Loucy (cell line): ENCODE measurements at regions not wholly inside any gene's neighbourhood (a gene's known extent, or its start where the extent isn't known, plus 50 kb on each side); places are given as distances from the start of the nearest gene placed in this dataset.

Experiments used
- H2AFZ ChIP-seq: fragments of 200-600 bp; sonication (generic); 2 replicates; pipeline ENCODE4 v1.6.0; 2016; ENCODE audit warnings: antibody characterized with exemption, mild to moderate bottlenecking, low read length, moderate library complexity
- H3F3A ChIP-seq: fragments of 200-600 bp; 2 replicates; pipeline ENCODE4 v1.6.0; 2016; ENCODE audit warnings: antibody characterized with exemption, low read depth, mild to moderate bottlenecking
- H3K27me3 ChIP-seq: fragments of 200-600 bp; sonication (generic); 2 replicates; pipeline ENCODE4 v1.6.1; 2014; ENCODE audit warnings: low read length, mild to moderate bottlenecking; ENCODE audit not compliant: insufficient read depth, poor library complexity, severe bottlenecking
- H3K36me3 ChIP-seq: fragments of 200-600 bp; sonication (generic); 2 replicates; pipeline ENCODE4 v1.6.1; 2016; ENCODE audit warnings: low read length; ENCODE audit not compliant: insufficient read depth
- H3K4me1 ChIP-seq: fragments of 200-600 bp; sonication (generic); 2 replicates; pipeline ENCODE4 v1.5.1; 2014; ENCODE audit warnings: low read length, mild to moderate bottlenecking; ENCODE audit not compliant: insufficient read depth, poor library complexity, severe bottlenecking
- H3K4me2 ChIP-seq: fragments of 200-600 bp; sonication (generic); 2 replicates; pipeline ENCODE4 v1.6.0; 2014; ENCODE audit warnings: antibody characterized with exemption, low read length, low read depth, mild to moderate bottlenecking; ENCODE audit not compliant: poor library complexity, severe bottlenecking
- H3K4me3 ChIP-seq: fragments of 200-600 bp; sonication (generic); 2 replicates; pipeline ENCODE4 v1.5.1; 2014; ENCODE audit warnings: low read length, mild to moderate bottlenecking, mixed read lengths; ENCODE audit not compliant: poor library complexity, severe bottlenecking
- H3K79me2 ChIP-seq: fragments of 200-600 bp; sonication (generic); 2 replicates; pipeline ENCODE4 v1.6.1; 2014; ENCODE audit warnings: low read length; ENCODE audit not compliant: insufficient read depth
- H3K9ac ChIP-seq: fragments of 200-600 bp; sonication (generic); 2 replicates; pipeline ENCODE4 v1.6.0; 2014; ENCODE audit warnings: mild to moderate bottlenecking, low read depth, low read length, moderate library complexity; ENCODE audit not compliant: poor library complexity, severe bottlenecking
- H3K9me2 ChIP-seq: fragments of 200-600 bp; sonication (generic); replicated peaks from 2 replicates; pipeline ENCODE4 v1.6.1; 2016; ENCODE audit warnings: low read depth, low read length, mixed read lengths
- H3K9me3 ChIP-seq: fragments of 200-600 bp; sonication (generic); 2 replicates; pipeline ENCODE4 v1.6.1; 2014; ENCODE audit warnings: mild to moderate bottlenecking, antibody characterized with exemption, low read length, low read depth; ENCODE audit not compliant: insufficient read depth
- H4K20me1 ChIP-seq: fragments of 200-600 bp; sonication (generic); 2 replicates; pipeline ENCODE4 v1.6.0; 2014; ENCODE audit warnings: antibody characterized with exemption, low read length, mild to moderate bottlenecking; ENCODE audit not compliant: insufficient read depth, poor library complexity, severe bottlenecking
- EZH2phosphoT487 ChIP-seq: fragments of 200-600 bp; IDR thresholded peaks from 2 replicates; pipeline ENCODE4 v1.6.1; 2018; ENCODE audit warnings: antibody characterized with exemption, mild to moderate bottlenecking, moderate library complexity, borderline replicate concordance
- TF ChIP-seq, protein P1 (sequence below): fragments of 200-600 bp; sonication (generic); conservative IDR thresholded peaks from 2 replicates; pipeline ENCODE4 v1.5.1; 2014; ENCODE audit warnings: mild to moderate bottlenecking, antibody characterized with exemption, low read length

DNA sequence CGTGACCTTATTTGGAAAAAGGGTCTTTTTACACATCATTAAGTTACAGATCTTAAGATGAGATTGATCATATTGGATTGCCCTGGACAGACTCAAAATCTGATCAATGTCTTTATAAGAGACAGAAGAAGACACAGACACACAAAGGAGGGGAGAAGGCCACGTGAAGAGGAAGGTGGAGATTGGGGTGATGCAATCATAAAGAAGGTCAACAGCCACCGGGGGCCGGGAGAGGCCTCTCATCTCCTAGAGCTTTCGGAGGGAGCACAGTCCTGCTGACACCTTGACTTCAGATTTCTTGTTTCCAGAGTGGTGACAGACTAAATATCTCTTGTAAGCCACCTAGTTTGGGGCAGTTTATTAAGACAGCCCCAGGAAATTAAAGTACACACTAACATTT lies 204.6 kb upstream of the CSF3R start:
- H4K20me1 ChIP-seq: no peaks in the 10 kb centered on the region

DNA sequence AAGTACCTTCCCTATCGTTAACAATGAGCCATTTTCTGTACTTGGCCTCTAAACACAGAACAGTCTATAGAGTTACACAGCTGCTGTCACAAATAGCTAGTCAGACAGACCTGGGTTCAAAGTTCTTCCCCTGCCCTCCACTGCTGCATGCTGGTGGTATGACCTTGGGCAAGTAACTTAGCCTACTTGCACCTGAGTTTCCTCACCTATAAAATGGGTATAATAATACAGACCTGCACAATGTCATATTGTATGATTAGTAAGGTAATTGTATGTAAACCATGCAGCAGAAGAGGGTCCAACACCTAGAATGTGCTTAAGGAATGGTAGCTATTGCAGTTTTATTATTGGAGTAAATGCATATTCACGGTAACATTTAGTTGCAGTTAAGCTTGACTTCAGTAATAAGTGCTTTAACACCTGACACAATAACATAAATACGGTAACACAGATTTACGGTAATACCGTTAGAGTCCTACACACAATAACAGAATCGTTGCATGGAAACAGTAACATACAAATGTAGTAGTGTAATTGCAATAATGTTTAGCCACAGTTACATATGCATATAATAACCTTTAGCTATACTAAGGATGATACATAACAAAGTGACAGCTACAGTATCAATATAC lies 193.3 kb upstream of the CSF3R start:
- H3K9me3 ChIP-seq: no peaks in the 10 kb centered on the region
- no peaks in the 10 kb centered on the region for H3K4me1 ChIP-seq
- no peak overlapping the region for H3K9ac ChIP-seq
- no peaks in the 10 kb centered on the region for H3K79me2 ChIP-seq
- H3K36me3 ChIP-seq: no peaks in the 10 kb centered on the region
- no peaks in the 10 kb centered on the region for H3K27me3 ChIP-seq
- no peak overlapping the region for H2AFZ ChIP-seq
- H3K4me3 ChIP-seq: no peak overlapping the region
- H4K20me1 ChIP-seq: no peaks in the 10 kb centered on the region
- no peak overlapping the region for H3K4me2 ChIP-seq
- TF ChIP-seq EZH2phosphoT487: no peak
- TF ChIP-seq, protein P1, sequence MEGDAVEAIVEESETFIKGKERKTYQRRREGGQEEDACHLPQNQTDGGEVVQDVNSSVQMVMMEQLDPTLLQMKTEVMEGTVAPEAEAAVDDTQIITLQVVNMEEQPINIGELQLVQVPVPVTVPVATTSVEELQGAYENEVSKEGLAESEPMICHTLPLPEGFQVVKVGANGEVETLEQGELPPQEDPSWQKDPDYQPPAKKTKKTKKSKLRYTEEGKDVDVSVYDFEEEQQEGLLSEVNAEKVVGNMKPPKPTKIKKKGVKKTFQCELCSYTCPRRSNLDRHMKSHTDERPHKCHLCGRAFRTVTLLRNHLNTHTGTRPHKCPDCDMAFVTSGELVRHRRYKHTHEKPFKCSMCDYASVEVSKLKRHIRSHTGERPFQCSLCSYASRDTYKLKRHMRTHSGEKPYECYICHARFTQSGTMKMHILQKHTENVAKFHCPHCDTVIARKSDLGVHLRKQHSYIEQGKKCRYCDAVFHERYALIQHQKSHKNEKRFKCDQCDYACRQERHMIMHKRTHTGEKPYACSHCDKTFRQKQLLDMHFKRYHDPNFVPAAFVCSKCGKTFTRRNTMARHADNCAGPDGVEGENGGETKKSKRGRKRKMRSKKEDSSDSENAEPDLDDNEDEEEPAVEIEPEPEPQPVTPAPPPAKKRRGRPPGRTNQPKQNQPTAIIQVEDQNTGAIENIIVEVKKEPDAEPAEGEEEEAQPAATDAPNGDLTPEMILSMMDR: no peak
- H3K9me2 ChIP-seq: no peaks in the 10 kb centered on the region
- no peaks in the 10 kb centered on the region for H3F3A ChIP-seq

More for the DNA sequence above, 204.6 kb upstream of the CSF3R start:
- Histone ChIP-seq H3K79me2 (no peaks in the 10 kb centered on the region), H3K4me2 (no peak overlapping the region), H2AFZ (no peak overlapping the region), H3K9me3 (no peaks in the 10 kb centered on the region), H3K9ac (no peak overlapping the region), H3F3A (no peaks in the 10 kb centered on the region), H3K4me1 (peaks cover 3% of the 10 kb centered on the region), H3K27me3 (no peaks in the 10 kb centered on the region), H3K36me3 (no peaks in the 10 kb centered on the region), H3K9me2 (no peaks in the 10 kb centered on the region), H3K4me3 (no peak overlapping the region)
- no peak for TF ChIP-seq EZH2phosphoT487
- TF ChIP-seq, protein P1: no peak

DNA sequence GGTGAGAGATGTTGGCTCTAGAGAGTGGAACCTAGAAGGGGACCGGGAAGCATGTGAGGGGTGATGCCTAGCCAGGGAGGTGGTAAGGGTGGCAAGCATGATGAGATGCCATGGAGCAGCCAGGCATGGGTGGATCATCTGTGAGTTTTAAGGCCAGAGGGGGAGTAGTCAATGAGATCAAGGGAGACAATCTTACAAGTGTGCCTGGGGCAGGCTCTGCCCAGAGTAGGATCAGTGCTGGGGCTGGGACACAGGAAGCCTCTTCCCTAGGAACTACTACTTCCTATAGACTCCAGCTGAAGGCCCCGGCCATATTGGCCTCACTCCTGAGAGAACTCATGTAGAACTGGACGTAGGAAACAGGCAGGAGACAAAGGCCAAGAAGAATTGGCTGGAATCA lies 192.4 kb upstream of the CSF3R start:
- Histone ChIP-seq H3K9me3 (no peaks in the 10 kb centered on the region), H2AFZ (no peak overlapping the region), H3K4me3 (no peak overlapping the region), H3K4me2 (no peak overlapping the region), H3F3A (no peaks in the 10 kb centered on the region), H3K79me2 (no peaks in the 10 kb centered on the region), H3K9me2 (no peaks in the 10 kb centered on the region), H3K4me1 (no peaks in the 10 kb centered on the region), H3K36me3 (no peaks in the 10 kb centered on the region), H3K9ac (no peak overlapping the region), H4K20me1 (no peaks in the 10 kb centered on the region), H3K27me3 (no peaks in the 10 kb centered on the region)
- TF ChIP-seq EZH2phosphoT487: no peak
- TF ChIP-seq, protein P1: no peak
